Caco-2 (cell line): ENCODE measurements at regions not wholly inside any gene's neighbourhood (a gene's known extent, or its start where the extent isn't known, plus 50 kb on each side); places are given as distances from the start of the nearest gene placed in this dataset.

Source experiments
- BruUV-seq: library from RNA; stranded (reverse); fragments of 400-500 nt; replicated peaks from 2 replicates; lab custom pipeline; 2021; lab: Mats Ljungman, UMichigan
- CTCF ChIA-PET: fragments of 300-600 bp; sonication (Branson Sonifier 250); formaldehyde crosslinking; loops from one replicate; lab custom pipeline; 2022; ENCODE audit warnings: antibody characterized with exemption; lab: Charles Lee
- POLR2A ChIA-PET: fragments of 300-600 bp; sonication (Branson Sonifier 250); formaldehyde crosslinking; loops from one replicate; lab custom pipeline; 2022; ENCODE audit warnings: antibody characterized with exemption; lab: Charles Lee
- DNase-seq, 2 experiments: peaks; one replicate each; pipeline versions ENCODE4 v3.0.0 to v3.0.0-alpha.2; 2020 to 2022
- H3K27me3 ChIP-seq: replicated peaks from 2 replicates; pipeline ENCODE4 v1.6.0; 2011; ENCODE audit warnings: low read length; ENCODE audit not compliant: control insufficient read depth, insufficient read depth
- H3K36me3 ChIP-seq: 2 replicates; pipeline ENCODE4 v1.5.1; 2011; ENCODE audit warnings: low read length; ENCODE audit not compliant: control insufficient read depth, insufficient read depth
- H3K4me1 ChIP-seq: fragments of 250-450 bp; sonication (Bioruptor Pico); 2 replicates; pipeline ENCODE4 v1.5.1; 2020; ENCODE audit warnings: mild to moderate bottlenecking
- H3K4me3 ChIP-seq: 2 replicates; pipeline ENCODE4 v1.5.1; 2011; ENCODE audit warnings: low read depth, mild to moderate bottlenecking, control low read depth, low read length
- H3K9me3 ChIP-seq: fragments of 250-450 bp; sonication (Bioruptor Pico); 2 replicates; pipeline ENCODE4 v1.5.1; 2020; ENCODE audit warnings: mild to moderate bottlenecking, moderate library complexity
- H3K27ac Mint-ChIP-seq: one replicate; pipeline ENCODE4 v1.8.0; 2022; ENCODE audit warnings: mixed read lengths; ENCODE audit not compliant: unreplicated experiment
- H3K27me3 Mint-ChIP-seq: one replicate; pipeline ENCODE4 v1.8.0; 2022; ENCODE audit warnings: mixed read lengths; ENCODE audit not compliant: insufficient read depth, unreplicated experiment
- H3K36me3 Mint-ChIP-seq: one replicate; pipeline ENCODE4 v1.8.0; 2022; ENCODE audit warnings: mild to moderate bottlenecking, mixed read lengths; ENCODE audit not compliant: insufficient read depth, unreplicated experiment
- H3K4me1 Mint-ChIP-seq: one replicate; pipeline ENCODE4 v1.8.0; 2022; ENCODE audit warnings: low read depth, mixed read lengths; ENCODE audit not compliant: unreplicated experiment
- H3K4me3 Mint-ChIP-seq: one replicate; pipeline ENCODE4 v1.8.0; 2022; ENCODE audit warnings: mild to moderate bottlenecking, moderate library complexity, mixed read lengths; ENCODE audit not compliant: unreplicated experiment
- H3K9me3 Mint-ChIP-seq: one replicate; pipeline ENCODE4 v1.8.0; 2022; ENCODE audit warnings: mixed read lengths; ENCODE audit not compliant: unreplicated experiment
- intact Hi-C: fragments of 100-400 bp; cut with micrococcal nuclease; formaldehyde crosslinking; loops from one replicate; pipeline ENCODE4 v1.10.0; 2022; ENCODE audit not compliant: unreplicated experiment
- TF ChIP-seq, protein P1 (sequence below), 2 experiments: fragments of 200-600 bp in 1 of 2; IDR thresholded peaks; 1 replicate in 1 of 2; 2 replicates in 1 of 2; pipeline versions ENCODE4 v1.5.1 to v1.8.0; 2011 to 2022; ENCODE audit warnings: antibody characterized with exemption in 1 of 2, control low read depth in 1 of 2, inconsistent platforms in 1 of 2, low read depth in 1 of 2, low read length in 1 of 2, mild to moderate bottlenecking in 1 of 2, moderate library complexity in 1 of 2; ENCODE audit not compliant: insufficient read depth in 1 of 2, severe bottlenecking in 1 of 2, unreplicated experiment in 1 of 2

DNA sequence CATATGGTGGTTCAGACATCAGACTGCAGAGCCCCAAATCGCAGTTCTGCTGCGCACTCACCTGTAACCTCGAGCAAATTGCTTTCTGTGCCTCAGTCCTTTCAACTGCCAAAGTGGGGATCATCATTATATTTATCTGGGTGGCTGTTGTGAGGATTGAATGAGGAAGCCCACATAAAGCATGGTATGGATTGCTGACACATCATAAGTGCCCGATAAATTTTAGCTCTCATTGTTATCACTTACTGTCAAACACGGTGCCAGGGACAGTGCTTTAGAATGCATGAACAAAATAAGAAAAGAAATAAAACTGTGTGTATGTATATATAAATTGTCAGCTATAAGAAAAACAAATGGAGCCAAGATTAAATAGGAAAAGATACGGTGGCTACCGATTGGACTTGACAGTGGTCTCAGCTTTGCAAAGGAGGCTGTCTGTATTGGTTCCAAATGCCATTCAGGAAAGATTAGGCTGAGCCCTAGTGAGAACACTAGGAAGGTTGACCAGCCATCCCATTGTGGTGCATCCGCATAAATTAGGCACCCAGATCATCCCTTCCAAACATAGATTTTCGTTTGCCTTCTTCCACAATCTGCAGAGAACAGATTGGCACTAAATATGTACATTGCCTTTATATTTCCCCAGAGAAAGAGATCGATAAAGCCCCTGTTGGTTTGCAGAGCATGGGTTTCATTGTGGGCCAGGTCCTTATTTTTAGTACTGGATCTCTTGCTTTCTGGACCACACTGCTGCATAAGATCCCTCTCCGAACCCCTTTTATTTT, 91.8 kb upstream of the KAZN start:
- H3K36me3 ChIP-seq: no peaks in the 10 kb centered on the region
- no peaks in the 10 kb centered on the region for H3K4me1 ChIP-seq
- no peaks in the 10 kb centered on the region for H3K27me3 ChIP-seq
- Mint-ChIP-seq H3K27me3 (peaks cover 8% of the 10 kb centered on the region), H3K4me3 (no peak overlapping the region), H3K9me3 (no peaks in the 10 kb centered on the region), H3K27ac (no peak overlapping the region), H3K36me3 (no peaks in the 10 kb centered on the region), H3K4me1 (no peaks in the 10 kb centered on the region)
- ChIA-PET POLR2A (no interaction called here), CTCF (no interaction called here)
- H3K9me3 ChIP-seq: no peaks in the 10 kb centered on the region
- intact Hi-C loops: no loop called here
- no TSS peak for BruUV-seq
- DNase-seq: no peak
- H3K4me3 ChIP-seq: no peak overlapping the region
- TF ChIP-seq, protein P1, sequence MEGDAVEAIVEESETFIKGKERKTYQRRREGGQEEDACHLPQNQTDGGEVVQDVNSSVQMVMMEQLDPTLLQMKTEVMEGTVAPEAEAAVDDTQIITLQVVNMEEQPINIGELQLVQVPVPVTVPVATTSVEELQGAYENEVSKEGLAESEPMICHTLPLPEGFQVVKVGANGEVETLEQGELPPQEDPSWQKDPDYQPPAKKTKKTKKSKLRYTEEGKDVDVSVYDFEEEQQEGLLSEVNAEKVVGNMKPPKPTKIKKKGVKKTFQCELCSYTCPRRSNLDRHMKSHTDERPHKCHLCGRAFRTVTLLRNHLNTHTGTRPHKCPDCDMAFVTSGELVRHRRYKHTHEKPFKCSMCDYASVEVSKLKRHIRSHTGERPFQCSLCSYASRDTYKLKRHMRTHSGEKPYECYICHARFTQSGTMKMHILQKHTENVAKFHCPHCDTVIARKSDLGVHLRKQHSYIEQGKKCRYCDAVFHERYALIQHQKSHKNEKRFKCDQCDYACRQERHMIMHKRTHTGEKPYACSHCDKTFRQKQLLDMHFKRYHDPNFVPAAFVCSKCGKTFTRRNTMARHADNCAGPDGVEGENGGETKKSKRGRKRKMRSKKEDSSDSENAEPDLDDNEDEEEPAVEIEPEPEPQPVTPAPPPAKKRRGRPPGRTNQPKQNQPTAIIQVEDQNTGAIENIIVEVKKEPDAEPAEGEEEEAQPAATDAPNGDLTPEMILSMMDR (IDR thresholded peaks at IDR 0.05; ENCODE audit: insufficient read depth in 1 of 2, low read depth in 1 of 2, low read length in 1 of 2, severe bottlenecking in 1 of 2, unreplicated experiment in 1 of 2): no peak

DNA sequence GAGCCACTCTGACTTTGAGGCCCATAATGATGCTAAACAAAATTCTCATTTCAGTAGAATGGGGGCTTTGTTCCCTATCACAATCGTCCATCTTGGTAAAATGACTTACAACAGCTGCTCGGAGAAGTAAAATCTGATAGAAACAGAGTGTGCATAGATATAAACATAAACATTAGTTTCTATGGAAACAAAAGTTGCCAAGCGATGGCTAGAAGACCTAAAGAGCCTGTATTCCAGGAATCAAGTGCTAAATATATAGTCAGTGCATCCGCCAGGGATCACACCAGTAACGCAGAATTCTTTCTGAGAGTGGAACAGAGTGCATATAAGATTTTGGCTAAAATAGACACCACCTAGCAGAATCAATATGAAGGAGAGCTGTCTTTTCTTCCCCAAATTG, 91.2 kb upstream of the KAZN start:
- no peak for DNase-seq

DNA sequence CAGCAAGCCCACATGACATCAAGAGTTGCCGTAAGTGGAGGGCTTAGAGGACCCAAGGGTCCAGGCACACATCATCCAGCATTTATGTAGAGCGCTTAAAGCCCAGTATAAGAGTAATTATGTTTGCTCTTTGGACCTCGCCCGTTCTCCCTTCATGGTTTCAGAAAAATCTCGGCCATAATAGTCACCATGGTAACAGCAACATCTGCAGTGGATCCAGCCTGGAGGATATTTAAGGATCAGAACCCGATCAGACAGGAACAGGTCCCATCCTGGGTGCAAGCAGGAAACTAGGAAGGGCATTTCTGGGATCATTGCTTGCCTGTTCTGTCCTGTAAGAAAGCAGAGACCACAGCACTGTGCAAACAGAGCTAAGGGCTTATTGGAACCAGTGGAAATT, 89.9 kb upstream of the KAZN start:
- BruUV-seq: no TSS peak
- no peaks in the 10 kb centered on the region for H3K27me3 ChIP-seq
- DNase-seq: no peak
- H3K4me1 Mint-ChIP-seq: no peaks in the 10 kb centered on the region
- POLR2A ChIA-PET: no interaction called here
- no peak overlapping the region for H3K4me3 ChIP-seq
- no peaks in the 10 kb centered on the region for H3K36me3 ChIP-seq
- no peak overlapping the region for H3K4me3 Mint-ChIP-seq
- TF ChIP-seq, protein P1 (IDR thresholded peaks at IDR 0.05; ENCODE audit: insufficient read depth in 1 of 2, low read depth in 1 of 2, low read length in 1 of 2, severe bottlenecking in 1 of 2, unreplicated experiment in 1 of 2): no peak
- H3K27me3 Mint-ChIP-seq: peaks cover 8% of the 10 kb centered on the region
- CTCF ChIA-PET: no interaction called here
- intact Hi-C loops: no loop called here
- no peaks in the 10 kb centered on the region for H3K9me3 Mint-ChIP-seq
- H3K27ac Mint-ChIP-seq: no peak overlapping the region
- no peaks in the 10 kb centered on the region for H3K4me1 ChIP-seq
- H3K36me3 Mint-ChIP-seq: no peaks in the 10 kb centered on the region
- no peaks in the 10 kb centered on the region for H3K9me3 ChIP-seq

More for the DNA sequence above, 91.2 kb upstream of the KAZN start:
- no peaks in the 10 kb centered on the region for H3K27me3 ChIP-seq
- Mint-ChIP-seq H3K4me3 (no peak overlapping the region), H3K9me3 (no peaks in the 10 kb centered on the region), H3K36me3 (no peaks in the 10 kb centered on the region), H3K27ac (no peak overlapping the region), H3K4me1 (no peaks in the 10 kb centered on the region), H3K27me3 (peaks cover 8% of the 10 kb centered on the region)
- intact Hi-C loops: no loop called here
- no TSS peak for BruUV-seq
- CTCF ChIA-PET: no interaction called here
- no peaks in the 10 kb centered on the region for H3K4me1 ChIP-seq
- POLR2A ChIA-PET: no interaction called here
- H3K4me3 ChIP-seq: no peak overlapping the region
- no peaks in the 10 kb centered on the region for H3K9me3 ChIP-seq
- no peaks in the 10 kb centered on the region for H3K36me3 ChIP-seq
- TF ChIP-seq, protein P1 (IDR thresholded peaks at IDR 0.05; ENCODE audit: insufficient read depth in 1 of 2, low read depth in 1 of 2, low read length in 1 of 2, severe bottlenecking in 1 of 2, unreplicated experiment in 1 of 2): no peak
